ENCODE measurements at regions not wholly inside any gene's neighbourhood (a gene's known extent, or its start where the extent isn't known, plus 50 kb on each side); places are given as distances from the start of the nearest gene placed in this dataset.
"Not testable (repeated sequence)": the region's sequence is repeated elsewhere in the genome, so short reads cannot be mapped to it uniquely, and the experiment has no call there.

DNA sequence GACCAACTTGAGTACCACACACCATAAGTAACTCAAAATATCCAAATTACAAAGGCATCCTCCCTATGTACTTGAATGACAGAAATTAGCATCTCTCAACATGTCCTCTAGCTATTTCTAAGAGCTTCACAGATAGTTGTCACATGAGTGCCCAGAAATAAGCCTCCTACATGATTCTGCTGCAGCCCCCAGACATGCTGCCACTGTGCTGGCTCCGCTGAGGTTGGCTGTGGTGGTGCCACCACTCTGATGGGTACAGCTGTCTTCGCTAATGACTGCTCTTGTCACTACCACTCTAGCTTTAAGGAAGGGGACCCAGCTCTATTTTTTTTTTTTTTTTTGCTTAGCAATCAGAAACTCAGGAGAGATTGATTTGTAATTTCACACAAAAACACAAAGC lies 256.0 kb downstream of the GRXCR1 start:
- H3K27ac ChIP-seq, result no peak overlapping the region
- no peaks in the 10 kb centered on the region for H3K4me1 ChIP-seq (ENCODE audit: insufficient read depth)
- DNase-seq, result no peak
- intact Hi-C loops (cut with DNase I), result no loop called here
- H3K9me3 ChIP-seq, result no peaks in the 10 kb centered on the region
- TF ChIP-seq, protein P1, sequence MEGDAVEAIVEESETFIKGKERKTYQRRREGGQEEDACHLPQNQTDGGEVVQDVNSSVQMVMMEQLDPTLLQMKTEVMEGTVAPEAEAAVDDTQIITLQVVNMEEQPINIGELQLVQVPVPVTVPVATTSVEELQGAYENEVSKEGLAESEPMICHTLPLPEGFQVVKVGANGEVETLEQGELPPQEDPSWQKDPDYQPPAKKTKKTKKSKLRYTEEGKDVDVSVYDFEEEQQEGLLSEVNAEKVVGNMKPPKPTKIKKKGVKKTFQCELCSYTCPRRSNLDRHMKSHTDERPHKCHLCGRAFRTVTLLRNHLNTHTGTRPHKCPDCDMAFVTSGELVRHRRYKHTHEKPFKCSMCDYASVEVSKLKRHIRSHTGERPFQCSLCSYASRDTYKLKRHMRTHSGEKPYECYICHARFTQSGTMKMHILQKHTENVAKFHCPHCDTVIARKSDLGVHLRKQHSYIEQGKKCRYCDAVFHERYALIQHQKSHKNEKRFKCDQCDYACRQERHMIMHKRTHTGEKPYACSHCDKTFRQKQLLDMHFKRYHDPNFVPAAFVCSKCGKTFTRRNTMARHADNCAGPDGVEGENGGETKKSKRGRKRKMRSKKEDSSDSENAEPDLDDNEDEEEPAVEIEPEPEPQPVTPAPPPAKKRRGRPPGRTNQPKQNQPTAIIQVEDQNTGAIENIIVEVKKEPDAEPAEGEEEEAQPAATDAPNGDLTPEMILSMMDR (IDR thresholded peaks at IDR 0.05), result no peak
- no peak overlapping the region for H3K4me3 ChIP-seq
- 80 to 96% (median 92%) methylated on average over 2 of the region's 2 CpGs for WGBS, 3 donors
- H3K36me3 ChIP-seq, result no peaks in the 10 kb centered on the region
- H3K27me3 ChIP-seq, result no peaks in the 10 kb centered on the region

DNA sequence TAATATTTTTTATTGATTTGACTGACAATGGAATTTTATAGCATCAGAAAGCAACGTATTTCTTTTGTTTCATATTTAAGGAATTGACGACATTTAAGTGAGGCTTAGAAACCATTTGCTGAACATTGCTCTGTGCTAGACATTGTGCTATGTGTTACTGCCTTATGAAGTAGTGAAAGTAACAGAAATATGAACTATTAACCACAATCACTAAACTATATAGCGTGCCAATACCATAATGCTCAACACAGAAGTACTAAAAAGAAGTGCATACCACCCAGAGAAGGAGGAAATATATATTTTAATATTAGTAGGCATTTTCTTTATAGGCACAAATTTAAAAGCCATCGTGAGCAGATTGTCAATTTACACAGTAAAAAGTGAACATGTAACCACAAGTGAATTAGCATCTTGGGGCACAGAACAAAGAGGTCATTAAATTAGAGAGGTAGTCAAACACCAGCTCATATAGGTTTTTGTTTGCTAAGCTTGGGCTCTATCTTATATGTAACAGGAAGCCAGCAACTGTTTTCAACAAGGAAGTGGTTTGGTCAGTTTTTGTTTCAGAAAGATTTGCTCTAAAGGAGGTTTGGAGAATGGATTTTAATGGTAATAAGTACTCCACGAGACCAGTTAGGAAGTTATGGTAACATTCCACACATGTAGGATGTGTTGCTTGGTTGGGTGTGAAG lies 270.7 kb downstream of the GRXCR1 start:
- intact Hi-C loops (cut with DNase I), result no loop called here
- no peak overlapping the region for H3K27ac ChIP-seq
- H3K4me1 ChIP-seq (ENCODE audit: insufficient read depth), result no peaks in the 10 kb centered on the region
- no peaks in the 10 kb centered on the region for H3K36me3 ChIP-seq
- WGBS, 3 donors, result 80 to 85% (median 82%) methylated on average over 5 of the region's 5 CpGs
- no peak for DNase-seq
- H3K27me3 ChIP-seq, result no peaks in the 10 kb centered on the region
- H3K9me3 ChIP-seq, result no peaks in the 10 kb centered on the region
- TF ChIP-seq, protein P1 (IDR thresholded peaks at IDR 0.05), result no peak
- no peak for TF ChIP-seq POLR2A (IDR thresholded peaks at IDR 0.05)
- TF ChIP-seq EP300 (IDR thresholded peaks at IDR 0.05), result no peak
- H3K4me3 ChIP-seq, result no peak overlapping the region

DNA sequence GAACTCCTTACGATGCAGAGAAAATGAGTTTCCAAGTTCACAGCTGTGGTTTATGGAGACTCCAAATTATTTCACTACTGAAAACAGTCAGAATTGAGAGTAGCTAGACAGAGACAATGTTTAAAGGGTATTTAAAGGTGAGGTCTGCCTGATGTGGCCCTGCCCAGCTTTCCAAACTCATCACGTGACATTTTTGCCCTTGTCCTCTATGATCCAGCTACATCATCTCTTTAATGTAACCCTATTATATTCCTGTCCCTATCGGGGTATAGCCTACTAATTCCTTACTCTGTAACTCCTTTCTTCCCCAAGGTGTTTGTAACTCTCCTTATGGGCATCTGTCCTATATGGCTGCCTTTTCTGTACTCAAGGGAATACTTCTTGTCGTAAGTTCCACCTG lies 297.2 kb downstream of the GRXCR1 start:
- Histone ChIP-seq H3K9me3 (no peaks in the 10 kb centered on the region), H3K36me3 (no peaks in the 10 kb centered on the region), H3K4me1 (ENCODE audit: insufficient read depth) (no peaks in the 10 kb centered on the region), H3K27ac (no peak overlapping the region), H3K27me3 (no peaks in the 10 kb centered on the region), H3K4me3 (no peak overlapping the region)
- DNase-seq, result no peak
- TF ChIP-seq EP300 (IDR thresholded peaks at IDR 0.05), result no peak
- TF ChIP-seq, protein P1 (IDR thresholded peaks at IDR 0.05), result no peak
- TF ChIP-seq POLR2A (IDR thresholded peaks at IDR 0.05), result no peak
- intact Hi-C loops (cut with DNase I), result no loop called here
- WGBS, 3 donors, result 78 to 88% (median 80%) methylated on average over 4 of the region's 4 CpGs

DNA sequence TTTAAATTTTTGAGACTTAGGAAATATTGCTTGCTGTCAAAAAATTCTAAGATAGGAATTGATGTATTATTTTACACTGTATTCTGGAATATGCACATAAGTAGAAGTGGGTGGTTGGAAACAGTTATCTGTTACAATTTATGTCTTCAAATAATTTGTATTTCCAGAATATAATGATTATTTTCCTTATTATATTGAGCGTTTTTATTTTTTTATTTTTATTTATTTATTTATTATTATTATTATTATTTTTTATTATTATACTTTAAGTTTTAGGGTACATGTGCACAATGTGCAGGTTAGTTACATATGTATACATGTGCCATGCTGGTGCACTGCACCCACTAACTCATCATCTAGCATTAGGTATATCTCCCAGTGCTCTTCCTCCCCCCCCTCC lies 320.1 kb downstream of the GRXCR1 start:
- H3K9me3 ChIP-seq; H3K27ac ChIP-seq; intact Hi-C loops (cut with DNase I); H3K4me1 ChIP-seq (ENCODE audit: insufficient read depth); H3K36me3 ChIP-seq; DNase-seq; H3K27me3 ChIP-seq; H3K4me3 ChIP-seq: not testable (repeated sequence)
- 66 to 97% (median 91%) methylated on average over 1 of the region's 1 CpG for WGBS, 3 donors

DNA sequence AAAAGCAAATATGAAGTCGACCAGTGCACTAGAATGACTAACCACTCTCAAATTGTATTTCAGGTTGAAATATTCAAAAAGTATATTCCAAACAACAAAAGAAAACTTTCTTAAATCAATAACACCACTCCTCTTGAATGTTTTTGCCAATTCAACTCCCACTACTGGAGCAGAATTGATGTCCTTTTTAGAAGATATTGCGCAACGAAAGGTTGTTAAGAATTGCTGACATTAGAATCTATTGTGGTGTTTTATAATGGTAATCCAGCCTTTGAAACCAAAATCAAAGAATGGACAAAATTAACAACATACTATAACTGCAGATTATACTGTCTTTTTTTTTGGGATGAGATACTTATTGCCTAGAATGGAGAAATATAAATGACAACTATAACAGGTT lies 331.3 kb downstream of the GRXCR1 start:
- H3K4me3 ChIP-seq, result no peak overlapping the region
- intact Hi-C loops (cut with DNase I), result no loop called here
- no peak for DNase-seq
- no peaks in the 10 kb centered on the region for H3K36me3 ChIP-seq
- H3K4me1 ChIP-seq (ENCODE audit: insufficient read depth), result no peaks in the 10 kb centered on the region
- TF ChIP-seq, protein P1 (IDR thresholded peaks at IDR 0.05), result no peak
- TF ChIP-seq EP300 (IDR thresholded peaks at IDR 0.05) (no peak), POLR2A (IDR thresholded peaks at IDR 0.05) (no peak)
- 41 to 49% (median 45%) methylated on average over 3 of the region's 3 CpGs for WGBS, 3 donors
- H3K27ac ChIP-seq, result no peak overlapping the region
- no peaks in the 10 kb centered on the region for H3K27me3 ChIP-seq
- no peaks in the 10 kb centered on the region for H3K9me3 ChIP-seq
